GM12892 (cell line): ENCODE measurements at regions not wholly inside any gene's neighbourhood (a gene's known extent, or its start where the extent isn't known, plus 50 kb on each side); places are given as distances from the start of the nearest gene placed in this dataset.

ENCODE experiments used
- POLR2A ChIP-seq: IDR thresholded peaks from 2 replicates; pipeline ENCODE4 v1.6.1; 2011; ENCODE audit warnings: low read depth, low read length, control low read depth
- POLR2AphosphoS5 ChIP-seq: IDR thresholded peaks from 2 replicates; pipeline ENCODE4 v1.6.1; 2011; ENCODE audit warnings: low read depth, low read length, control low read depth

GRCh38 chr3:105093371-105094252 lies 273.1 kb upstream of the ALCAM start:
- TF ChIP-seq POLR2A (no peak), POLR2AphosphoS5 (no peak)
